ENCODE measurements at regions not wholly inside any gene's neighbourhood (a gene's known extent, or its start where the extent isn't known, plus 50 kb on each side); places are given as distances from the start of the nearest gene placed in this dataset.
A peak's percentile ranks its signal among the peaks of the same experiment; 100 is the strongest.

DNA sequence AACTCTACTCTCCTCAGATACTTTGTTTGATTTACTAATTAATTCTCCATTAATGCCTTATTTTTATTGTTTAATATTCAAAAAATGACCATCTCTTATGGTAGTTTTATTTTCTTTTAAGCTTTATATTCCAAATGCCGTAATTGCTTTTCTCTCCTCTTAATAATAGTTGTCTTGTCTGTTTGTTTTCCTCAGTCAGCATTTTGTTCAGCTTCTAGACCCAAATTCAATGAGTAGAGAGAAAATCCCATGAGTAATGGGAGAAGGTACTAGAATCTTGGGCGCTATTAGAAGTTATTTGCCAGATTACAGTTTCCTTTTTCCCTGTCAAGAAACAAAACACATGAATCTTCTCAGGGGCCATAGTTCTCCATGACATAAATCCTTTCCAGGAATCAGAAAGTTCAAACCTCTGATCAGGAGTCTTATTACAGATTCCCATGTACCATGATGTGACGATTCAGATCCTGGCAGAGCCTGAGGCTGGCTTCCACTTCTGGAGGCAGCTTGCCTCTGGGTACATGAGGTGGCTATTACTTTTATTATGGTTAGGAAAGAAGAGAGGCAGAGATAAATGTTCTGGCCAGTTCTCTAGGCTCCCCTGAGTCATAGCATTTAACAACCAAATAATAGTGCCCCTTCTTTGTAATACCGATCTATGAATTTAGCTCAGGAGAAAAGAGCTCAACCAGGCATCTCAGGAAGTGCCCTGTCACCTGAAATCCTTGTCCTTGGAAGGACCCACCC lies 485.1 kb upstream of the SETBP1 start:
- intact Hi-C loops (cut with DNase I): no loop called here
- H3K27ac ChIP-seq: no peak overlapping the region
- TF ChIP-seq, protein P1, sequence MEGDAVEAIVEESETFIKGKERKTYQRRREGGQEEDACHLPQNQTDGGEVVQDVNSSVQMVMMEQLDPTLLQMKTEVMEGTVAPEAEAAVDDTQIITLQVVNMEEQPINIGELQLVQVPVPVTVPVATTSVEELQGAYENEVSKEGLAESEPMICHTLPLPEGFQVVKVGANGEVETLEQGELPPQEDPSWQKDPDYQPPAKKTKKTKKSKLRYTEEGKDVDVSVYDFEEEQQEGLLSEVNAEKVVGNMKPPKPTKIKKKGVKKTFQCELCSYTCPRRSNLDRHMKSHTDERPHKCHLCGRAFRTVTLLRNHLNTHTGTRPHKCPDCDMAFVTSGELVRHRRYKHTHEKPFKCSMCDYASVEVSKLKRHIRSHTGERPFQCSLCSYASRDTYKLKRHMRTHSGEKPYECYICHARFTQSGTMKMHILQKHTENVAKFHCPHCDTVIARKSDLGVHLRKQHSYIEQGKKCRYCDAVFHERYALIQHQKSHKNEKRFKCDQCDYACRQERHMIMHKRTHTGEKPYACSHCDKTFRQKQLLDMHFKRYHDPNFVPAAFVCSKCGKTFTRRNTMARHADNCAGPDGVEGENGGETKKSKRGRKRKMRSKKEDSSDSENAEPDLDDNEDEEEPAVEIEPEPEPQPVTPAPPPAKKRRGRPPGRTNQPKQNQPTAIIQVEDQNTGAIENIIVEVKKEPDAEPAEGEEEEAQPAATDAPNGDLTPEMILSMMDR (IDR thresholded peaks at IDR 0.05): no peak
- H3K36me3 ChIP-seq: no peaks in the 10 kb centered on the region
- no peaks in the 10 kb centered on the region for H3K9me3 ChIP-seq
- H3K4me1 ChIP-seq: no peaks in the 10 kb centered on the region
- no peak overlapping the region for H3K4me3 ChIP-seq
- DNase-seq: no peak
- H3K27me3 ChIP-seq: no peaks in the 10 kb centered on the region
- H3K9ac ChIP-seq (ENCODE audit: low read depth in 2 of 2, low read length in 2 of 2): no peak overlapping the region

DNA sequence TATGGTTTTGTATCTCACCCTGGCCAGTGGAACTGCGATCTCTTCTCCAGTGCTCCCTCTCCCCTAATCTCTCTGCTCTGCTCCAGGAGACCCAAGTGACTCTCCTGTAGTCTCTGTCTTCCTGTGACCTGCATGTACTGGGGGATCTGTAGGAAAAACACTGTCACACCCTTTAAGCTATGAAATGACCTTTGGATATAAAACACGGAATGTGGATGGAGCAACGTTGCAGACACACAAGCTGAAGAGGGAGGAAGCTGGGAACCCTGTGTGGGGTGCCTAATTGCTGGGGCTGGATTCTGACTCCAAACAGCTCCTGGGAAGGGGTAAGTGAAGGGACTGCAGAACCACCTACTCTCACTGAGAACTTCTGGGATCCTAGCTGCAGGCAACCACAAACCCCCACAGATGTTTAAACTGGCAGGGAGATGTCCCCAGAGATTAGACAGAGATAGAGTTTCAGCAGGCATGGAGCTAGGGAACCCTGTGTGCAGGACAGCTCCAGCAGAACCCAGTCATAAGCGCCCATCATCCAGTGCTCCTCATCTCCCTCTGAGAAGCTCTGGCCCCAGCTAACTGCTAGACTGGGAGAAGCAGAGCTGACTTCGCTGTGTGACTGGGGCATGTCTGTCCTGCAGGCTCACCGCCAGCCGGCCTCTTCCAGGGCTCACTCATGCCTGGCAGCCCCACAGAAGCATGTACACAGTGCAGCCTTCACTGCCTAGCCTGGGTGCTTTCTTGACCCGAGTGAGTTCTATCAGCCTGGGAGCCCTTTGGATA lies 482.7 kb upstream of the SETBP1 start:
- Histone ChIP-seq H3K36me3 (no peaks in the 10 kb centered on the region), H3K4me3 (no peak overlapping the region), H3K27ac (no peak overlapping the region), H3K4me1 (no peaks in the 10 kb centered on the region), H3K27me3 (no peaks in the 10 kb centered on the region), H3K9me3 (no peaks in the 10 kb centered on the region), H3K9ac (ENCODE audit: low read depth in 2 of 2, low read length in 2 of 2) (no peak overlapping the region)
- intact Hi-C loops (cut with DNase I): no loop called here
- no peak for DNase-seq
- TF ChIP-seq, protein P1 (IDR thresholded peaks at IDR 0.05): no peak

DNA sequence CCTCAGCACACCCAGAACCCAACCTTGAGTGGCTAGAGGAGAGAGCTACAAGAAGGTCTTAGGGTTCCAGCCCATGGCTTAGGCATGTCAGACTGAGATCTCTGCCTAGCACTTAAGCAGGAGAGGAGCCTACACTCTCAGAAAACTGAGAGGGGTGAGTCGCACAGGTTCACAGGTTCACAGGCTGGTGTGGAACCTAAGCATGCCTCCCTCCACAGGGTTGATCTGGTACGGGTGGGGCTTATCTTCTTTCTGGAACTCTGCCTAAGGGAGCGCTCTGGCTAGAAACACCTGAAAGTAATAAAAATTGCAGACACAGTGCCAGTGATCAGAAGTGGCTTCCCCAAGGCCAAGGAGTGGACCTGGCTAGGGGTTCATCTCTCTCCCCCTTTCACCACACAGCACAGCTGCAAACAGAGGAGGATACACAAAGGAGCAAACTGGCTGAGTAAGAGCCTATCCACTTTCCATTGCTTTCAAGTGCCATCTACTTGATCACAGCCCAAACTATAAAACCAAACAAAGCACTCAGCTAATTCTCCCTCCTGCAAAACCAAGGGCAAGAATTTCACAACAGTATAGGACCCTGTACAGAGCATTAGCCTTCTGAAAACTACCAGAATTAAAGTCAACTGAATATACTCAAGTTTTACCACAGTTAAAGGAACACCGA lies 481.9 kb upstream of the SETBP1 start:
- Histone ChIP-seq H3K4me3 (no peak overlapping the region), H3K27ac (no peak overlapping the region), H3K9ac (ENCODE audit: low read depth in 2 of 2, low read length in 2 of 2) (no peak overlapping the region), H3K9me3 (no peaks in the 10 kb centered on the region), H3K4me1 (no peaks in the 10 kb centered on the region), H3K27me3 (no peaks in the 10 kb centered on the region), H3K36me3 (no peaks in the 10 kb centered on the region)
- TF ChIP-seq, protein P1 (IDR thresholded peaks at IDR 0.05): no peak
- peak; percentile 25 for DNase-seq
- intact Hi-C loops (cut with DNase I): no loop called here

DNA sequence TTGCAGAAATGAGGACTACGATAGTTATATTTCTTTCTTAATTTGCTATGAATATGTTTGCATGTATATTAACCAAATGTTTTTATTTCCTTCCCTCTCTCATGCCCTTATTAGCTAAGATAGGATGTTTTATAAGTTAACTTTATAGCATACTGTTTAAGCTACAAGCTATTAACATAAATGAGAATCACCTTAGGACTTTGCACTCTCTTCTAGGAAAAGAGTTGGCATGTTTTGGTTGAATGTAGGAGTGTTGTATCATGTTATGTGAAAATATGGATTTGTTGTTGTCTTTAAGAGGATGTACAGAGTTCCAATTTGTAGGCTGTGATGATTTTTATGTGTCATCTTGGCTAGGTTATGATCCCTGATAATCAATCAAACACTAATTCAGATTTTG lies 467.4 kb upstream of the SETBP1 start:
- Histone ChIP-seq H3K9me3 (no peaks in the 10 kb centered on the region), H3K4me1 (no peaks in the 10 kb centered on the region), H3K36me3 (no peaks in the 10 kb centered on the region), H3K9ac (ENCODE audit: low read depth in 2 of 2, low read length in 2 of 2) (no peak overlapping the region), H3K27ac (no peak overlapping the region), H3K27me3 (no peaks in the 10 kb centered on the region), H3K4me3 (no peak overlapping the region)
- TF ChIP-seq, protein P1 (IDR thresholded peaks at IDR 0.05): no peak
- DNase-seq: no peak
- intact Hi-C loops (cut with DNase I): no loop called here

DNA sequence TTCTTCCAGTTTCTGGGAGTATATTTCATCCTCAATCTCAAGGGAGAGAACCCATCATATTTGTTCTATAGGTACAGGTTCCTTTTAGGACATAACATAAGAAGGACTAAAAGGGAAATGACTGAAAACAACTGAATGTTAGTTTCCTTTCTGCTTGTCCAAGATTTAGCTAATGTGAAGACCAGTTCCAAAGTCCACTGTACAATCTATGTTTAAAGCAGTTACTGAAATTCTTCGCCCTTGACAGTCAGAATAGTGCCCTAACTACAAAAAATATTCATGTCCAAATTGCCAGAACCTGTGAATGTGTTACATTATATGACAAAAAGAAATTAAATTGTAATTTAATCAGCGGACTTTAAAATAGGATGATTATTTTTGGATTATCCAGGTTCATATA lies 466.3 kb upstream of the SETBP1 start:
- TF ChIP-seq, protein P1 (IDR thresholded peaks at IDR 0.05): no peak
- intact Hi-C loops (cut with DNase I): no loop called here
- H3K27me3 ChIP-seq: no peaks in the 10 kb centered on the region
- no peak overlapping the region for H3K9ac ChIP-seq (ENCODE audit: low read depth in 2 of 2, low read length in 2 of 2)
- H3K36me3 ChIP-seq: no peaks in the 10 kb centered on the region
- H3K27ac ChIP-seq: no peak overlapping the region
- H3K4me3 ChIP-seq: no peak overlapping the region
- no peaks in the 10 kb centered on the region for H3K9me3 ChIP-seq
- DNase-seq: no peak
- no peaks in the 10 kb centered on the region for H3K4me1 ChIP-seq
